Glomerular visceral epithelial cell (primary cell): ENCODE measurements at regions not wholly inside any gene's neighbourhood (a gene's known extent, or its start where the extent isn't known, plus 50 kb on each side); places are given as distances from the start of the nearest gene placed in this dataset.

Experiments used
- DNase-seq: peaks from one replicate; pipeline ENCODE4 v3.0.0-alpha.2; 2016; ENCODE audit errors: extremely low spot score

DNA sequence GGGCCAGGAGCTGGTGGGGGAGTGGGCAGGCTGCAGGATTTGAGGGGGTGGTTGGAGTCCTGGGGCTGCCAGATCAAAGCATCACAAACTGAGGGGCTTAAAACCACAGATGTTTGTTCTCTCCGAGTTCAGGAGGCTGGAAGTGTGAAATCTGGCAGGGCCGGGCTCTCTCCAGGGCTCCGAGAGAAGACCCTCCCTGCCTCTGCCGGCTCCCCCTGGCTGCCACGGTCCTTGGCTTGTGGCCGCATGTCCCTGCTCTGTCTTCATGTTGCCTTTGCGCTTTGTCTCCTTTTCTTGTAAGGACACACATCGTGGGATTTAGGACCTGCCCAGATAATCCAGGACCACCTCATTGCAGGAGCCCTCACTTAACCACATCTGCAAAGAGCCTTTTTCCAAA, 139.8 kb upstream of the GSE1 start:
- no peak for DNase-seq

DNA sequence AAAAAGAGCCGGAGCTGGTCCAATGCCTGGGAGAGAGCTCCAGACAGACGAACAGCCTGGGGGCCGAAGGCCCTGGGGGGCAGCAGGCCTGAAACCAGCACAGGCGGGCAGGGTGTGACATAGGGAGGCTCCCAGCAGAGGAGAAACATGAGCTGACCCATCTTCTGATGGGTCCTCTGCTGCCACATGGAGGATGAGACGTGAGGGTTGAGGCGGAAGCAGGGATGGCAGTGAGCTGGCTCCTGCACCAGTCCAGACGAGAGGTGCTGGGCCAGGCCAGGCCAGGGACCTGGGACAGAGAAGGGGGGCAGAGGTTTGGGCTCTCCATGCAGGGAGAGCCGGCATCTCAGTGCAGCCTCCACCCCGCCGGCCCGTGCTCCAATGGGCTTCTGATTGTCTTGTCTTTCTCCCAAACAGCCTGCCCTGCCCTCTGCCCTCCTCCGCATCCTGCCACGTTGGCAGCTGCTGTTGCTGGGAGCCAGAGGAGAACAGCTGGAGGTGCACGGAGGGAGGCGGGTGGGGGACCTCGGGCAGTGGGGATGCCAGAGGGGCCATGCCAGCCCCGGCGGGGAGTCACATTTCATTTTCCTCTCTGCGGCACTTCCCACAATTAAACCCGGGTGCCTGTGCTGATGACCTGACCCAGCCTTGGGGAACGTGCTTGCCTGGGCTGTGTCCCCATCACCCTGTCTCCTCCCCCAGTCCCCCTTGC, 139.1 kb upstream of the GSE1 start:
- DNase-seq: no peak

DNA sequence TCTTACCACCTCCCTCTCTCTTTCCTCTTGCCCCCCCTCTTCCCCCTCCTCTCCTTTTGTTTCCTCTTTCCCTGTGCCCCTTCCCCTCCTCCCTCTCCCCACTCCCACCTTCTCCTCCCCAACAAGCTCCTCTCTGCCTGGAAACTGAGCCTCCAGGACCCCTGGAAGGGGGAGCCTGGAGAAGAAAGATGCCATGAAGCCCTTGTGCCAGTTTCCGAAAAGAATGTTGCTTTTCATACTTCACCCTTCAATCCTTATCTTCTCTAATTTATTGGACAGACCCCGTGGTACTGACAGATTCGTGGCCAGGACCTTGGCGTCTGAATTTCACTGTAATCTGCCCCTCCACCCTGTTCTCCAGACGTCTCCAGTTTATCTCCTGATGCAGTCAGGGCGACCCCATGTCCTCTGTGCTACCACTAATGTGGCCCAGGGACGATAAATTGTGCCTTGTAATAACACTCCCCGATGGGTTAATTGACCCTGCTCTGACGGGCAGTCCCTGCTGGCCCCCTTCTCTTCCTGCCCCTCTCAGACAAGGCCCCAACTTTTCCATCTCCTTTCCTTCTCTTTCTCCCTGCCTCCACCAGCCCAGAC, 138.4 kb upstream of the GSE1 start:
- DNase-seq: no peak

DNA sequence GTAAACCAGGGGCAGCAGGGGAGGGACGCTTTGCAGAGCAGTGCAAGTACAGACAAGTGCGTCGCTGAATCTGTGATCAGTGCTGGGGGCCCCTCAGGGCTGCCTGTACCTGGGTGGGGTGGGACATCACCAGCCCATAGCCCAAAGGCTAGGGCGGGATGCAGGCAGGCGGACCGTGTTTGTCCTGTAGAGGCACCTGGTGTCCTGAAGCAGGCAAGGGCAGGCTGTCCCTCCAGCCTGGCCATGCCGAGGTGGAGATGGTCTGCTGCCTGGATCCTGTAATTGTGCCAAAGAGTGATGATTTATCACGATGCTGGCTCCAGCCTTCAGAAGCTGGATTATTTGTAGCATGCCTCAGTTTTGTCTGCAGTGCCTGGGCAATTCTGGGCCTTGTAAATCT, 137.9 kb upstream of the GSE1 start:
- no peak for DNase-seq

DNA sequence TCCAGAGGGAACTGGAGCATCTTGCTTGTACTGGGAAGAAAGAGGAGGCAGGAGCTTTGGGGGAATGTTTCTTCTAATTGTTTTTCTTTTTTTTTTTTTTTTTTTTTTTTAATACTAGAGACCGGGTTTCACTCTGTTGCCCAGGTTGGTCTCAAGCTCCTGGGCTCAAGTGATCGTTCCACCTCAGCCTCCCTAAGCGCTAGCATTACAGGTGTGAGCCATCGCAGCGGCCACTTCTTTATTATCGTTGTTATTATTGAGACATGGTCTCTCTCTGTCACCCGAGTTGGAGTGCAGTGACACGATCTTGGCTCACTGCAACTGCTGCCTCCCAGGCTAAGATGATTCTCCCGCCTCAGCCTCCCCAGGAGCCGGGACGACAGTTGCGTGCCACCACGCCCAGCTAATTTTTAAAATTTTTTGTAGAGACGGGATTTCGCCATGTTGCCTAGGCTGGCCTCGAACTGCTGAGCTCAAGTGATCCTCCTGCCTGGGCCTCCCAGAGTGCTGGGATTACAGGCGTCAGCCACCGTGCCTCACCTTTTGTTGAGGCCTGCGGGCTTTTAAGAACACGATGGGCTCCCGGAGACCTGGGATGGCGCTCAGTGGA, 137.3 kb upstream of the GSE1 start:
- no peak for DNase-seq

DNA sequence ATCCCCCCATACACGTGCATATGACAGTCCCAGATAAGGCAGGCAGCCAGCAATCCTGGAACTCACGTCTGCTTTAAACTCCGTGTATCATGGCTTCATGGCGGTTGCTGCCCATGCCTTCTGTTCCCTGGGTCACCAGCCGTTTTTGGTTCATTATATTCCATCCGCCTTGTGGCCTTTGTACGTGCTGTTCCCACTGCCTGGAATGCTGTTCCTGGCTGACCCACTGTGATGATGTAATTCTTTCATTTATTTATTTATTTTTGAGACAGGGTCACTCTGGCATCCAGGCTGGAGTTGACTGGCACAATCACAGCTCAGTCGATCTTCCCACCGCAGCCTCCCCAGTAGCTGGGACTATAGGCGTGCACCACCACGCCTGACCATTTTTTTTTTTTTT, 136.7 kb upstream of the GSE1 start:
- no peak for DNase-seq

DNA sequence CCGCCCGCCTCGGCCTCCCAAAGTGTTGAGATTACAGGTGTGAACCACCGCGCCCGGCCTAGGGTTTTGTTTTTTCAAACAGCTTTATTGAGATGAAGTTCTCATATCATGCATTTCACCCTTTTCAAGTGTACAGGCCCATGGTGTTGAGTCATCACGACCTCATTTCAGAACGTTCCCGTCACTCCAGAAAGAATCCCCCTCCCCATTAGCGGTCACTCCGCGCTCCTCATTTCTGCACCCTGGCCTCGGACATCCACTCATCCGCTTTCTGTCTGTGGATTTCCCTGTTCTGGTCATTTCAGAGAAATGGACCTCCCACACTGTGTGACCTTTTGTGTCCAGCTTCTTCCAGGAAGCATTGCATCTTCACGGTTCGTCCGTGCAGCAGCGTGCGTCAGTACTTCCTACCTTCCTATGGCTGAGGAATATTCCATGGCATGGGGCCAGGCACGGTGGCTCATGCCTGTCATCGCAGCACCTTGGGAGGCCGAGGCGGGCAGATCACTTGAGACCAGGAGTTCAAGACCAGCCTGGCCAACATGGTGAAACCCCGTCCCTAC, 135.2 kb upstream of the GSE1 start:
- DNase-seq: no peak

DNA sequence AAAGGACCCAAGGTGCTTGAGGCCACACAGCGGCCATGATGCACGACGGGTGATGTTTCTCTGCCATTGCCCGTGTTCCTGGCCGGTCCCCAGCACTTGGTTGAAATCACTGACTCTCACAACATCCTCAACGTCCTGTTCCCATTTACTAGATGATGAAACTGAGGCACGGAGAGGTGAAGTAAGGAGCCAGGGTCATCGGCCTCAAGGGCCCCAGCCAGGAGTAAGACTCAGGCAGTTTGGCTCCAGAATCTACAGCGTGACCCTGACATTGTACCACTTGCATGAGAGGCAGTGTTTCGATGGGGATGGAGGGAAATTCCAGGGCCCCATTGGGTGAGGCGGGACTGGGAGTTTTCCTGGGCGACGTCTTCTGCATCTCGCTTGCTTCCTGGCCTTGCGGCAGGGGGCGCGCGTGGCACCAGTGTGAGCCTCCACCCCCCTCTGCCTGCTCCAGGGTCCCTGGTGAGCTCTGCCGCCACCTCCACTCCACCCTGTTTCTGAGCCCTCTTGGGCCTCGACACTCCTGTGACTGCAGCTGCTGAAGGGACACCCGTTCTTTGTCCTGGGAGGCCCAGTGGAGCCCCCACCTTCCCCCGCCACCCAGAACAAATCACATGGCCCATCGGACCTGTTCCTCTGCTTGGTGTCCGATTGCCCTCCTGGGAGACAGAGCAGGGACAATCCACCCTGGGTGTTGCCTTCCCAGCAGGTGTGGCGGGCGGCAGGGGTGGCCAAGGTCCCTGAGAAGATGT, 133.0 kb upstream of the GSE1 start:
- DNase-seq: no peak

DNA sequence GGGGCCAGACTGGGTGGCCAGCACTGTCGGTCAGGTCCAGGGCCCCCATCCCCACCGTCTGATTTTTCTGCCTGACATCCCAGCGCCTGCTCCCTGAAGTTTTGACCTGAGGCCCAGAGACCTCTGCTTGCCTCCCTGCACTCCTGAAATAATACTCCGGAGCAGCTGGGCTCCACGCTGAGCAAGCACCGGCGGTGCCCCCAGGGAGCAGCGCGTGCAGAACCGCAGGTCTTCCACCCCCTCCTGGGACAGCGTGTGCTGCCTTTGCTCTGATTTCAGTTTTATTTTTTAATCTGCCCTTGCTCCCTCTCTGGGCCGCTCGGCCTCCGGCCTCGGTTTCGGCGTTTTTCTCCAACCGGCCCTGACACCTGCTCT, 132.4 kb upstream of the GSE1 start:
- no peak for DNase-seq

DNA sequence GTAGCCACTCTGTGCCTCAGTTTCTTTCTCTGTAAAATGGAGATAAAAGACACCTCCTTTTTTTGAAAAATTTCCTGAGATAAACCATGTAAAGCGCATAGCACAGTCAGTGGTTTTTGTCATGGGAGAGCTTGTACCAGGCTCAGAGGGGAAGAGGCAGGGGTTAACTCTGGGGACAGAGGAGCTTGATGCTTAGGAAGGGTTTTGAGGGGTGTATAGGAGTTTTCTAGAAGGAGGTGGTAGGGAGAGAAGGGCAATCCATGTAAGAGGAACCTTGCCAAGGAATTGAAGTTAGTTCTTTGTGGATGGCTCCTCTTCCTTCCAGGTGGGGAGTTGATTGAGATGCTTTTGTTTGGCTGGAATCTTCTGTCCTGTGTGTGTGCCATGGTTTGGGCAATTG, 131.9 kb upstream of the GSE1 start:
- no peak for DNase-seq

DNA sequence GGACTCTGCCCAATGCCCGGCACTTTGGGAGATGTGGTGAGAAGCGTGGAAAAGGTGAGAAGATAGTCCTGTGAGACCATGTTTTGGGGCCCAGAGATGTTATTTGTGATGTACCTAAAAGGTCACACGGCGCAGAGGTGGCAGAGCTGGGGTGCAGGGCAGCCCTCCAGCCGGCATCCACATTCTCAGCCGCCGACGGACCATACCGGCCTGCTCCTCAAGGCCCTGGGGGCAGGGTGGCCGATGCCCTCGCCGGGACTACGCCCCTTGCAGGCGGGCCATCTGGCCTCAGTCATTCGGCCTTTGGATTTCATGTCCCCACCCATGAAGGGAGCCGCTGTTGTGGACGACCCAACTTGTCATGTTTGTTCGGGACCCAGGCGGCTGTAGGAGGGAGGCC, 131.4 kb upstream of the GSE1 start:
- DNase-seq: no peak

DNA sequence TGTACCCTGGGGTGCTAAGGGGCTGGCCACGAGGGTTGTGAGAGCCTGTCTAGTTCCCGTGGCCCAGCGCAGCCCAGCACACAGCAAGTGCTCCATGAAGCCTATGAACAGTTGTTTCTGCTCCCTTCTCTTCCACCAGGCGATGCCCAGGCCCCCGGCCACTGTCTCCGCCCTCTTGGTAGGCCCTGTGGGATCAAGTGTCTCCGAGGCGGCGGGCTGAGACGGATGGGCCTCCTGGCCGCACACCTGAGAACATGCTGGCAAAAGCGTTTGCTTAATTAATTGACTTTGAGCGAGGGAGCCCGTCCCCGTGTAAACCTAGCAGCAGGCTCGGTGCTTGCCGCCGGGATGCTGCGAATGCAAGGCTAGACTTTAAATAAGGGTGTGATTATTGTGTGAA, 129.7 kb upstream of the GSE1 start:
- DNase-seq: no peak

DNA sequence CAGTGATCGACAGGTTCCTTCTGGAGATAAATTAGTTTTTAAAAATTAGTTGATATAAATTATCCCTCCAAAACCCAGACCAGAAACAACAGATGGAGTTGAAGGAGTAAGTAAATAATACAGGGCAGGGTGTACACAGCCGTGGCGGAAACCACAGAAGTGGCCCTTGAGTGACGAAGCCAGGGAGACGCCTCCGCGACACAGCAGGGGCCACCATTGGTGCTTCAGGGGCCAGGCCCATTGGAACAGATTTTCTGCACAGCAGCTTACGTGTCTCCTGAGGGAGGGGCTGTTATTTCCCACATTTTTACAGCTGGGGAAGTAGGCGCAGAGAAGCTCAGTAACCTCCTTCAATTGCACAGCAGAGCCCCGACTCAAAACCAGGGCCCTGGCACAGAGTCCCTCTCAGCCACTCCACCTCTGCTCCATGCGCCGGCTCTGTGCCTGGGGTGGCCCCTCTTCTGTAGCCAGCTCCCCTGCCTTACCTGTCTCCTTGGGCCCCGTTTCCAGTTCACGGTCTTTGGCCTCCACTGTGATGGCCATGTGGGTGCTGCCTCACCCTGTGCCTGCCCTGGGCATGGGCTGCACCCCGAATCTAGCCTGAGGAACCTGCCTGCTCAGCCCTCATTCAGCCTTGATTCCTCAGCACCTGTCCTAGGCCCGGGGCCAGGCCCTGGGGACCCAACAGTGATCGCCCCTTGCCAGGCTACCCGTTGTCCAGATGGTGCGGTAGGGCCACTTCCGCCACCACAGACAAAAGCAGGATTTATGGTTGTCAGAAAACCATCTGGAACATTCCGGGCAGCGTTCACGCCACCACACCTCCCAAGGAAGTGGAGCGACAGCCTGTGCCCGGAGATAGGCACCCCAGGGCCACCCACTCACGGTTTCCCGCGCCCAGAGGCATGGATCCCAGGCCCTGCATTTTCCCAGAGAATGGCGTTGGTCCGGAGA, 128.5 kb upstream of the GSE1 start:
- no peak for DNase-seq

DNA sequence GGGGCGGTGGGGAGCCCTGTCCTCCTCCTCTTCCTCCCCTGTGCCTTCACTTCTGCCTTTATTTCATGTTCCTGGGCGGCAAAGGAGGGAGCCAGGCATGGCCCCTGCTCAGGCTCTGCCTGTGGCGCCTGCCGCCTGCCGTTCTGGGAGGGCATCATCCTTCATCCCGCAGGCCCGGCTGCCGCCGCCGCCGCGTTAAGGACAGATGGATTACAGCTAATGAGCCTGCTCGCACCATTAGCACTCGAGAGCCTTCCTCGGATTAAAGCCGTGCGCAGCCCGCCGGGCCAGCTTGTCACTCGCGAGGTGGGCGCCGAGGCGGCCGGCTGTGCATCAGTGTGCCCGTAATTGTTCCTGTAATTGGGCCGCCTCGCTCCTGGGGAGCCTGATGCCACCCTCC, 127.7 kb upstream of the GSE1 start:
- DNase-seq: no peak

DNA sequence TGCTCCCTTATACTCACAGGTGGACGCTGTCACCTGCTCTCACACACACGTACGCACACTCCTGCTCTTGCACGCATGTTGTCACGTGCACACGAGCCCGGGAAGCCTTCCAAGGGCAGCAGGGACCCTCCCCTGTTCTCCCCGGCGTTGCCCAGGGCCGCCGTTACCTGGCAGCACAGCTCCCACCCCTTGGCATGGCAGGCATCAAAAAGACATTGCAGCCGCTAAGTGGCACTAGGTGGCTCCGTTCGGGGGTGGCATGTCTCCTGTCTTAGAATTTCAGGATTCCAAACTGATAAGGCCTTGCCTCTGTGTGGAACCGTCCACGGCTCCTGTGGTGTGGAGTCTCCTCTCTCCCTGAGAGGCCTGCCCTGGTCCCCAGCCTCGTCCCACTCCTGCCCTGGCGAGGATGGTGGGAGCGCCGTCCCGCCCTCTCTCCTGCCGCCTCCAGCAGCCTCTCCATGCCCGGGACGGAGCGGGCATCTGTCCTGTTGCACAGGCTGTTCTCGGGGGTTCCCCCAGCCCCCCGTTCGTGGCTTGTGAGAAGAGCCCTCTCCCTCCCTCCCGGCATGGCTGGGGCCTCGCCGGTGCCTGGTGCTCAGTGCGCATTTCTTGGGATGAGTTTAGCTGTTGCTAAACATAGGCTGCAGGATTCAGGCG, 126.7 kb upstream of the GSE1 start:
- DNase-seq: no peak

DNA sequence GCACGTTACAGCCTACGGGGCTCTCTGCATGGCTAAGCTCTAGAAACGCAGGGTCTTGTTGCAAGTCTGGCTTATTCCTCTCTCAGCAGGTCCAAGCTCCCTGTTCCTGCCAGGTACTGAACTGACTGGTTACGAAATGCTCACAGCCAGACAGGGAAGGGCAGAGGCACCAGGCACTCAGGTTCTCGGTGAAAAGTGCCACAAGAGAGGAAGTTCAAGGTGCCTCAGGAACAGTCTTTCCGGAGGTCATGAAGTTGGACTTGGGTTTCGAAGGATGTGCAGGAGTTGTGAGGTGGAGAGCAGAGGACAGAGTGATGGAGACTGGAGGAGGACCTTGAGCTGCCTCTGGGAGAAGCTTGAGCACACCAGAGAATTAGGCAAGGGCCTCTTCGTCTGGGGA, 124.7 kb upstream of the GSE1 start:
- no peak for DNase-seq

DNA sequence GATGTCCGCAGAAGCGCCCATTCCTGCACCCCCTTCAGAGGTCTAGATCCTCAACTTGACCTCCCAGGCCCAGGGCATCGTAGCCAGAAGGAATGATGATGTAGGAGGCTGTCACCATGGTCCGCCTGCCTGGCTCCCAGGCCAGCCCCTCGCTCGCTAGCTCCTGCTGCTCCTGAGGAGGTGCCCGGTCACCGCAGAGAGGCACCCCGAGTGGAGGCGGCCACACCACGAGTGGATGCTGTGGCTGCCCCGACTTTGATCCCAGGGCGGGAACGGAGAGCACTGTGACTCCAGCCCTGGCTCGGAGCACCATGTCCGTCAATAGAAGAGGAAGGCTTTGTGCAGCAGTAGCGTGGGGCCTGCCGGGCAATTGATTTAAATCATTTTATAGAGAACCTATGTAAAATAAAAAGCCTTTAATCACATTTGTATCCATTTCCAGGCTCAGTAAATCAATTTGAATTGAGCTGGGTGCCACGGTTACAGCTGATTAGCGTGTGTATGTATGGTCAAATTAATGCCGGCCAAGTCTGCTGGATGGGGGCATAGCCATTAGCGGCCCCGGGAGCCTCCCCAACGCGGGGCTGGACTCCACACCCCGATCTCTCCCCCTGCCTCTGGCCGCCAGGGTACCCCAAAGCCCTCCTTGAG, 122.6 kb upstream of the GSE1 start:
- DNase-seq: no peak

DNA sequence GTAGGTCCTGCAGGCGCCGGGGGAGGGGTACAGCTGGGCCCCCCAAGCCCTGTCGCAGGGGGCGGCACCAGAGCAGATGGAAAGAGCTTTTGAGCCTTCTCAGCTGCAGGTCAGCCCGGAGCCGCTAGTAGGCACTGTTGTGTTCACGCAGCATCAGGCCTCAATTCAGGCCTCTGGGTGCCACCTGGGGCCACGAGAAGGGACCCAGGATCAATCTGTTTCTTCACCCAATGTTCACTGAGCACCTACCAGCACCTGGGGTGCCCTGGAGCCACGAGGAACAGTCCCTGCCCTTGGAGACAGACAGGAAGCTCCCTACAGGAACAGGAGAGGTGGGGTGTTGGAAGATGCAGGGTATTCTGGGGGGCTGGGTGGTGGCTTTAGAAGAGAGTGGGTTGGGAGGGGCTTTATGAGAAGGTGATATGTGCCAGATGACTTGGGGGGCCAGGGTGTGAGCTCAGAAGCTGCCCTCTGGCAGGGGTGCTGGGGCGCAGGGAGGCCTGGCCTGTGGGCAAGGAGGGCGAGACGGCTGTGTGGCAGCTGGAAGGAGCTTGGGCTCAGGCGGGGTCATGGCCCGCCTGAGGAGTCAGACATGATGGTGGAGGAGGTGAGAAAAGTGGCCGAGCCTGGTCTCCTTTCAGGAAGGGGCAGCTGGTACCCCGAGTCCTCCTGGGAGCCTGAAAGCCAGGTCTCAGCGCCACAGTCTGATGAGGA, 121.9 kb upstream of the GSE1 start:
- DNase-seq: no peak

DNA sequence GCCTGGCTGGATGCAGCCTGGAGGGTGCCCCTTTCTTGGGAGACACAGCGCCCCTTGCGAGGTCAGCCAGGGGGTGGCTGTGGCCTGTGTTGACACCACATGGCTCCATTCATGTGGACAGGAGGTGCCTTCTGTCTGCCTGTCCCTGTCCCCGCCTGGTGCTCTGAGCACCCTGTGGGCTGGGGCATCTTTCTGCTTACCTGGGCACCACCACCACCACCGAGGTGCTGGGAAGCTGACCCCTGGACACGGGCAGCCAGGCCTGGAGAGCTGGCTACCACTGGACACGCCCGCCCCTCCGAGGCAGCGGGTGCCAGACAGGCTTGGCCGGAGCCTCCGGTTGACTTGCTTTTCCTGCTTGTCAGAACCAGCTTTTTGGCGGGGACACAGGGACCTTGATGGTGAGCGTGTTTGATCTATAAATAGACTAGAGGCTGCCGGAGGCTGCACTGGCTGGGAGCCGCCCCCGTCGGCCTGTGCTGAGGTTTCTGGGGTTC, 121.3 kb upstream of the GSE1 start:
- no peak for DNase-seq
